ENCODE measurements at regions not wholly inside any gene's neighbourhood (a gene's known extent, or its start where the extent isn't known, plus 50 kb on each side); places are given as distances from the start of the nearest gene placed in this dataset.

- H3K4me1 ChIP-seq: no peaks in the 10 kb centered on the region
- TF ChIP-seq CTCF (IDR thresholded peaks at IDR 0.05): no peak
- no peak for ATAC-seq
- intact Hi-C loops (cut with DNase I): no loop called here
- no peak overlapping the region for H3K27ac ChIP-seq
- H3K4me3 ChIP-seq: no peak overlapping the region
- no peaks in the 10 kb centered on the region for H3K36me3 ChIP-seq
- H3K9me3 ChIP-seq: no peaks in the 10 kb centered on the region
- DNase-seq: no peak
- H3K27me3 ChIP-seq: no peaks in the 10 kb centered on the region
Observed at GRCh38 chr1:224865510-224865909, 64.0 kb upstream of the DNAH14 start.

- H3K4me1 ChIP-seq: no peaks in the 10 kb centered on the region
Observed at GRCh38 chr1:224866940-224867339, 62.5 kb upstream of the DNAH14 start.

GRCh38 chr1:224867715-224868114 lies 61.8 kb upstream of the DNAH14 start:
- no peak overlapping the region for H3K4me3 ChIP-seq
- no peak for DNase-seq
- TF ChIP-seq CTCF (IDR thresholded peaks at IDR 0.05): no peak
- no peak for ATAC-seq
- no peaks in the 10 kb centered on the region for H3K9me3 ChIP-seq
- no peak overlapping the region for H3K27ac ChIP-seq
- no peaks in the 10 kb centered on the region for H3K27me3 ChIP-seq
- no peaks in the 10 kb centered on the region for H3K36me3 ChIP-seq
- intact Hi-C loops (cut with DNase I): no loop called here
- H3K4me1 ChIP-seq: no peaks in the 10 kb centered on the region

More at GRCh38 chr1:224866940-224867339, 62.5 kb upstream of the DNAH14 start:
- intact Hi-C loops (cut with DNase I): no loop called here
- H3K36me3 ChIP-seq: no peaks in the 10 kb centered on the region
- H3K27ac ChIP-seq: no peak overlapping the region
- ATAC-seq: no peak
- TF ChIP-seq CTCF (IDR thresholded peaks at IDR 0.05): no peak
- DNase-seq: no peak
- no peaks in the 10 kb centered on the region for H3K9me3 ChIP-seq
- H3K27me3 ChIP-seq: no peaks in the 10 kb centered on the region
- H3K4me3 ChIP-seq: no peak overlapping the region

GRCh38 chr1:224872832-224873433 lies 56.5 kb upstream of the DNAH14 start:
- no peak for DNase-seq
- Histone ChIP-seq H3K9me3 (no peaks in the 10 kb centered on the region), H3K36me3 (no peaks in the 10 kb centered on the region), H3K27me3 (no peaks in the 10 kb centered on the region), H3K4me1 (no peaks in the 10 kb centered on the region), H3K27ac (no peak overlapping the region), H3K4me3 (no peak overlapping the region)
- intact Hi-C loops (cut with DNase I): no loop called here
- ATAC-seq: peak; percentile 23
- TF ChIP-seq CTCF (IDR thresholded peaks at IDR 0.05): no peak

- Histone ChIP-seq H3K36me3 (no peaks in the 10 kb centered on the region), H3K27me3 (no peaks in the 10 kb centered on the region), H3K9me3 (no peaks in the 10 kb centered on the region), H3K27ac (no peak overlapping the region), H3K4me1 (no peaks in the 10 kb centered on the region), H3K4me3 (no peak overlapping the region)
- DNase-seq (no peak), ATAC-seq (no peak)
- intact Hi-C loops (cut with DNase I): no loop called here
- no peak for TF ChIP-seq CTCF (IDR thresholded peaks at IDR 0.05)
Observed at GRCh38 chr1:224873434-224874369, 55.8 kb upstream of the DNAH14 start.

Data from upper lobe of right lung (tissue), 1 donor.